Upper lobe of right lung (tissue), 1 donor: ENCODE measurements at regions not wholly inside any gene's neighbourhood (a gene's known extent, or its start where the extent isn't known, plus 50 kb on each side); places are given as distances from the start of the nearest gene placed in this dataset.
A peak's percentile ranks its signal among the peaks of the same experiment; 100 is the strongest.

Experiments
- ATAC-seq: fragments of 200-7000 bp; cut with Tn5 transposase; one replicate; pipeline ENCODE4 v1.9.1; 2020; ENCODE audit warnings: mild to moderate bottlenecking, moderate library complexity
- DNase-seq: peaks from one replicate; pipeline ENCODE4 v3.0.0-alpha.2; 2020
- H3K27ac ChIP-seq: fragments of 200-600 bp; one replicate; pipeline ENCODE4 v1.8.0; 2022
- H3K27me3 ChIP-seq: fragments of 200-600 bp; one replicate; pipeline ENCODE4 v1.8.0; 2022; ENCODE audit warnings: mild to moderate bottlenecking
- H3K36me3 ChIP-seq: fragments of 200-600 bp; one replicate; pipeline ENCODE4 v1.8.0; 2022
- H3K4me1 ChIP-seq: fragments of 200-600 bp; one replicate; pipeline ENCODE4 v1.8.0; 2022
- H3K4me3 ChIP-seq: fragments of 200-600 bp; one replicate; pipeline ENCODE4 v1.8.0; 2022; ENCODE audit warnings: mild to moderate bottlenecking
- H3K9me3 ChIP-seq: fragments of 200-600 bp; one replicate; pipeline ENCODE4 v1.8.0; 2022
- CTCF ChIP-seq: fragments of 200-600 bp; IDR thresholded peaks from one replicate; pipeline ENCODE4 v1.8.0; 2022; ENCODE audit warnings: antibody characterized with exemption
- intact Hi-C: fragments of 100-400 bp; cut with DNase I; formaldehyde crosslinking; loops from one replicate; pipeline ENCODE4 v1.11.0; 2022
- donor health status: DM: no; HTN: yes; CAD: no; lungs with severe emphysema.

GRCh38 chr4:14865804-14866203 is 136.5 kb upstream of the CPEB2 start:
- no peaks in the 10 kb centered on the region for H3K36me3 ChIP-seq
- H3K27ac ChIP-seq = no peak overlapping the region
- ATAC-seq (peak; percentile 77), DNase-seq (no peak)
- intact Hi-C loops = no loop called here
- H3K4me1 ChIP-seq = peaks cover 6% of the 10 kb centered on the region
- no peaks in the 10 kb centered on the region for H3K9me3 ChIP-seq
- no peaks in the 10 kb centered on the region for H3K27me3 ChIP-seq
- no peak for TF ChIP-seq CTCF
- no peak overlapping the region for H3K4me3 ChIP-seq

DNA sequence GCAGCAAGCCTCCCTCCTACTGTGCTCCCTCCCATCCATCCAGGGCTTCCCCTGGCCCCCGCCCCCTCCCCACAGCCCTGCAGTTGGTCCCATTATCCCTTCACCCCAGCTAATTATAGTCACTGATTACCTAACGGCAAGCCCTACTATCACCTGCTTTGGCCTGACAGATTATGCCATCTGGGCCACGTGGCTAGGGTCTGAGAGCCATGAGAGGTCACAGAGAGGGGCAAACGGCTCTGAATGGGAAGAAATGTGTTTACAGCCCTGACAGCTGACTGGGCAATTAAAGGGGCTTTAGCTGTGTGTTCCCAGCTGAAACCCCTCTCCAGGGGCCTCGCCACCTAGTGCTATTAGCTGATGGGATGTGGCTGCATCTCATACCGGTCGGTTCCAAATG is 134.4 kb upstream of the CPEB2 start:
- H3K36me3 ChIP-seq = no peaks in the 10 kb centered on the region
- no peaks in the 10 kb centered on the region for H3K27me3 ChIP-seq
- DNase-seq (no peak), ATAC-seq (no peak)
- intact Hi-C loops = no loop called here
- no peak for TF ChIP-seq CTCF
- H3K4me1 ChIP-seq = peaks cover 6% of the 10 kb centered on the region
- no peak overlapping the region for H3K27ac ChIP-seq
- no peak overlapping the region for H3K4me3 ChIP-seq
- H3K9me3 ChIP-seq = no peaks in the 10 kb centered on the region

DNA sequence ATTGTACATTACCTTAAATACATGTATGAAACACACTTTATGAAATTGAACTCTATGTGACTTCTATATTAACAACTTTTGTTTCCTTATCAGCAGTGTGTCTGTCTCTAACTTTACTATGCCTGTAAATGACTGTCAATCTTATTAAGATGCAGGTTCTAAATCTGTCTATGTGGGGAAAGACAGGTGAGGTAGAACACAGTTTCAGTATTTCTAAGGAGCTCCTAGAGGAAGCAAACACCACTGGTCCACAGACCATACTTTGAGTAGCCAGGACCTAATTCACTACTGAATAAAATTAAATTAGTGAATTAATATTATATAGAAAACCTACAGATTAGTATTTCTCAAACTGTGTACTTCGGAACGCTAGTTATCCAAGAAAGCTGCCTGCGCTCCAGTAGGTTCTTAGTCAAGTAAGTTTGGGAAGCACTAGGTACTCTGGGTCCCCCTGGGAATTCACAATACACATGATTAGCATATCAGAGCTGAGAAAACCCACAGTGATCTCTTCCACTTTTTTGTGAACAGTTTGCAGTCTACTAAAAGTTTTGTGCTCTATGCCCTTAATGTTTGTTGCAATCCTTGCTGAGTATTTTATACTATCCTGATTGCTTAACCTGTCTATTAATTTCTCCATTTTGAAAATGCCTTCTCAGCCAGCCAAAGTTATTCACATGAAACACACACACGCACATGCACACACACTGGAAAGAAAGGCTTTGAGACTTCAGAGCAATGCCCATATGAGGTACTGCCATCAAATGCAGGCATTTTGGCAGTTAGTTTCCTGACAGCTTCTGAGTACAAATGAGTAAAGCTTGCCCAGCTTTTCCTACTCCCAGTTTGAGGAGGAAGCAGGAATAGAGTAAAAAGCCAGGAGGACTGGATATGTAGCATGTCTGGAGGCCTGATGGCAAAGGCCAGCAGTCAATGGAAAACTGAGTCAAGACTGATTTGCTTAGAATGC is 133.6 kb upstream of the CPEB2 start:
- Histone ChIP-seq H3K4me1 (peaks cover 6% of the 10 kb centered on the region), H3K4me3 (no peak overlapping the region), H3K9me3 (no peaks in the 10 kb centered on the region), H3K36me3 (no peaks in the 10 kb centered on the region), H3K27me3 (no peaks in the 10 kb centered on the region), H3K27ac (no peak overlapping the region)
- DNase-seq (no peak), ATAC-seq (peak; percentile 12)
- TF ChIP-seq CTCF = no peak
- intact Hi-C loops = no loop called here

DNA sequence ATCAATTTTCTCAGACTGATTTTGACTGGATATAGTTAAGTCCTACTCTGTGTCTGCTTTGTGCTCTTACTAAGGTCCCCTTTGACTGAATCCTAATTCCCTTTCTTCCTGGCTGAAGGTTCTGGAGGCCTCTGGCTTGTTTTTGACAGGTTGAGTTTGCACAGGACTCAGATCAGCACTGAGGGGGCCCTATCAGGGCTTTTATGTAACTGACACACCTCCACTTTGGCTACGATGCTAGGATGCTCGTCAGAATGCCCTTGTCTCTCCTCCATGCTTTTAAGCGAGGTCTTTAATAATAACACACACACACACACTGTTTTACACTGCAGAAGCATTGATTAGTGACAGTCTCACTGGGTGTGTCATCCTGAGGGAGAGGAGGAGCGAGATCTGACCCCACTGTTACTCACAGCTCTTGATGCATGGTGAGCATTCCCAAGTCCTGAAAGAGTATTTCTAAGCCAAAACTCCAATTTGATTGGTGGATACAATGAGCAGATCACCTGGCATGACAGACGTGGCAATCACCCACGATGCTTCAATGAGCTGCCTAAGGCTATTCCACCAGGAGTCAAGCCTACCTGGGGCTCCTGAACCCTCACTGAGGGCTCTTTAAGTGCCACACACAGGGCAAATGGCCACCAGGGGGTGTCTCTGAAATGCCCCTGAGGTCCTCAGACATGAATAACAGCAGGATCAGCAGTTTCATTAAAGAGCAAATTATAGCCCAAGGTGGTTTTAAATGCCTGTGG is 130.4 kb upstream of the CPEB2 start:
- Histone ChIP-seq H3K4me1 (peaks cover 1% of the 10 kb centered on the region), H3K27me3 (no peaks in the 10 kb centered on the region), H3K9me3 (no peaks in the 10 kb centered on the region), H3K27ac (no peak overlapping the region), H3K4me3 (no peak overlapping the region), H3K36me3 (no peaks in the 10 kb centered on the region)
- intact Hi-C loops = no loop called here
- ATAC-seq (peak; percentile 80), DNase-seq (peak; percentile 69)
- TF ChIP-seq CTCF = peak; percentile 41

DNA sequence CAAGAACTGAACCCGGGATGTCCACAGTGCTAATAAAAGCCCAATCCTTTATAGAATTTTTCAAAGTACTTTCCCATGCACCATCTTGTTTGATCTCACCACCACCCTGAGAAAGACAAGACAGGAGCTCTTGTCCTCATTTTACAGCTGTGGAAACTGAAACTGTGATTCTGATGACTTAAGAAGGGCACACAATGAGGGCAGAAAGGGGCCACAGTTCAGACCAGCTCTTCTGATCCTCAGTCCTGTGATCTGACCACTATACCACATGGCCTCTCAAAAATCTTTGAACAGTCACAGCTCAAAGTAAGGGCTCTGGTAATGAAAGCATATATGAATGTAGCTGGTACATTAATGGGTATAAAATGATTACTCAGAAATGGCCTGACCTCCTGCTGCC is 127.3 kb upstream of the CPEB2 start:
- ATAC-seq = no peak
- intact Hi-C loops = no loop called here
- DNase-seq = no peak
- Histone ChIP-seq H3K27ac (no peak overlapping the region), H3K36me3 (no peaks in the 10 kb centered on the region), H3K4me1 (peaks cover 11% of the 10 kb centered on the region), H3K4me3 (no peak overlapping the region), H3K9me3 (no peaks in the 10 kb centered on the region), H3K27me3 (no peaks in the 10 kb centered on the region)
- TF ChIP-seq CTCF = no peak
